GM19395 (cell line): ENCODE measurements at regions not wholly inside any gene's neighbourhood (a gene's known extent, or its start where the extent isn't known, plus 50 kb on each side); places are given as distances from the start of the nearest gene placed in this dataset.

Source experiments
- ATAC-seq: cut with Tn5 transposase; IDR thresholded peaks from one replicate; pipeline ENCODE4 v1.9.1; 2021; ENCODE audit warnings: mild to moderate bottlenecking, moderate library complexity; ENCODE audit not compliant: unreplicated experiment

DNA sequence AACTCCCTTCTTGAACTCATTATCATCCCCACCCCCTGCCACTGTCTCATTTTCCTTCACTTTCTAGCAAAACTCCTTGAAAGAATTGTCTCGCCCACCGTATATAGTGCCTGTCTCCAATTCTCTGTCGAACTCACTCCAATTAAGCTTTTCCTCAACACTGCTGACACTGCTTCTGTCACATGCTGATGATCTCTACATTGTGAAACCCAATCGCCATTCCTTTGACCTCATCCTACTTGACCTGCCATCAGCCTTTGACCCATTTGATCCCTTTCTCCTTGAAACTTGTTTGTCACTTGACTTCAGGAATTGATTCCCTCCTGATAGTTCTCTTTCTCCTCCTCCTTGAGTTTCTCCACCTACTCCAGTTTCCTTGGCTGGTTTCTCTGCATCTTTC is 54.8 kb downstream of the CCDC71L start:
- no peak for ATAC-seq

DNA sequence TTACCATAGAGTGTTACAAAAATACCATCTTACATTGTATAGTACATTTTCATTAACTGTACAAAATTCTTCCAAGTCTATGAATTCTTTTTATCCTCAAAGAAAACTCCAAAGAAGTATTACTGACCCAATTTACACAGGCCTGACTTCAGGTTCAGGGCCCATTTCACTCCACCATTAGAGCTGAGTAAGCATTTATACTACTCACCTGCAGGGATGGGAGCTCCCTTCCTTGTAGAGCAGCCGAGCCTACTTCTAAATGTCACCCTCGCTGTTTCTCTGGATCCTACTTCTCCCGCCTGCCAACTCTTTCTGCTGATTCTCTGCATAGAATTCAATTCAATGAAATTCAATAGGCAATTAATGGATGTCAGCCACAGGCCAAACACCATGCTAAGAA is 56.0 kb downstream of the CCDC71L start:
- ATAC-seq, result no peak

- ATAC-seq, result no peak
Observed at GRCh38 chr7:106604303-106604924, 56.5 kb downstream of the CCDC71L start.

DNA sequence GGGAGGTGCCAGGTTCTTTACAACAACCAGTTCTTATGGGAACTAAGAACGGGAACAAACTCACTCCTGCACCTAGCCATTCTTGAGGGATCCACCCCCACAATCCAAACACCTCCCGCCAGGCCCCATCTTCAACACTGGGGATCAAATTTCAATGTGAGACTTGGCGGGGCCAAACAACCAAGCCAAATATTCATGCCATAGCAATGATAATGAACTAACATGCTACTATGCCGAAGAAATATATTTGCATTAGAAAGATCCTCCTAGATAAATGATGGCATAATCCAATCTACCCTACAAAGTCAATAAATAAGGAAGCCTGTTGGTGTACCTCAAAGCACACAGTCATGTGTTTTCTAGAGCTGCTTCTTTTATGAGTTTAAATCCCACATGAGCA is 57.6 kb downstream of the CCDC71L start:
- ATAC-seq, result no peak

DNA sequence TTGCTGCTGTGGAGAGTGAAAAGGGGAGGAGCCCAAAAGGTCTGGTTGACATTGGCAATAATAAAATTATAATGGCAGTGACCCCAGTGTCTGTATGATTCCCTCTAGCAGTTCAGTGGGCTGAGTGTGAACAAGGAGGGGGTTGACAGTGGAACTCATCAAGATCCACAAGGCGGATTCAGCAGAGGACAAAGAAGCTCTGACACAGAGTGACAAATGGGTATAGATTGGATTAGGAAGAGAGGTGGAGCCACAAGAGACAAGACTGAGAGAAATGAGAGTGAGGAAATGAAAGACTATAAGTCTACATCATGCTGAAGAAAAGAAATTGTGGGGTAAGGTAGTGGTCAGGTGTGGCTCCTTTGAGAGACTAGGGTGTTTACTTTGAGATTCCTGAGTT is 58.9 kb downstream of the CCDC71L start:
- ATAC-seq, result no peak

- ATAC-seq, result no peak
Observed at GRCh38 chr7:106600569-106601373, 60.2 kb downstream of the CCDC71L start.

DNA sequence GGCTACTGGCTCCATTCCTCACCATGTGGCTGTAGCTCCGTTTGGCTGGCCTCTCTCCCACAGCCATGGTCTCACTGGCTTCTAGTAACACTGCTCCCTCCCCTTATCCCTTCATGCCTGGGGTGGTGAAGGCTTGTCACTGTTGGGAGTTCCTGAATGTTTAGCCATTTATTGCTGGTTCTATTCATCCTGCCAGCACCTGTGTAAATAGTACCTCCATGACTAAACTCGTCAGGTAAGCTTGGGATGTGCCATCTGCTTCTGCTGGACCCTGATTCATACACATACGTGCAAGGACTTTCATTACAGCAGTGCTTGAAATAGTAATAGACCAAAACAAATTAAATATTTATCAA is 61.6 kb downstream of the CCDC71L start:
- ATAC-seq, result no peak

DNA sequence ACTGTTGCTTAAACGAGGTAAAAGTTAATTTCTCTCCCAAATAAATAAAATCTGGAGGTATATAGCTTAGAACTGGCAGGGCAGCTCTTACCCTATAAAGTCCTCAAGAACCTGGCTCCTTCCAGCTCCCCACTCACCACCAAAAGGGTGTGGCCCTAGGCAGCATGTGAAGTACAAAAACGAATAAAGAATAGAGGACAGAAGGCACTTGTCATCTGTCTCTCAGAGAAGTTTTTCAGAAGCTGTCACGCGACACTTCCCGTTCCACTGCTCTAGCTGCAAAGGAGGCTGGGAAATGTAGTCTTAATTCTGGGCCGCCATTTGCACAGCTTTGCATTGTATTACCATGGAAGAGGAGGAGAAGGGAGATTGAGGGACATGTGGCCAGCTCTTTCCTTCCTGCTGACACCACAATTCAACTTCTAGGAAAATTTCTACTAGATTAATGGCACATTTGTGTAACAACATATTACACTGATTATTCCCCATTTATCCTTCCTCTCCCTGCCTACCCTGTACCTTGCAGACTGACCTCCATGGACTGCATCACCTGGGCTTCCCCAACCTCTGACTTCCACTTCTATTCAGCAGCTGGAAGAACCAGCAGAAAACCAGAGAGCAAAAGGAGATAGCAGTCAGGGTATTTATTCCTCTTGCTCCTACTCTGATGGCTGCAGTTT is 62.2 kb downstream of the CCDC71L start:
- peak; percentile 99 for ATAC-seq

GRCh38 chr7:106597751-106598546 is 63.0 kb downstream of the CCDC71L start:
- ATAC-seq, result no peak

- no peak for ATAC-seq
Observed at GRCh38 chr7:106597014-106597413, 63.9 kb downstream of the CCDC71L start.

GRCh38 chr7:106595922-106596321 is 65.0 kb downstream of the CCDC71L start:
- no peak for ATAC-seq

- no peak for ATAC-seq
Observed at GRCh38 chr7:106593028-106593417, 67.9 kb downstream of the CCDC71L start.

DNA sequence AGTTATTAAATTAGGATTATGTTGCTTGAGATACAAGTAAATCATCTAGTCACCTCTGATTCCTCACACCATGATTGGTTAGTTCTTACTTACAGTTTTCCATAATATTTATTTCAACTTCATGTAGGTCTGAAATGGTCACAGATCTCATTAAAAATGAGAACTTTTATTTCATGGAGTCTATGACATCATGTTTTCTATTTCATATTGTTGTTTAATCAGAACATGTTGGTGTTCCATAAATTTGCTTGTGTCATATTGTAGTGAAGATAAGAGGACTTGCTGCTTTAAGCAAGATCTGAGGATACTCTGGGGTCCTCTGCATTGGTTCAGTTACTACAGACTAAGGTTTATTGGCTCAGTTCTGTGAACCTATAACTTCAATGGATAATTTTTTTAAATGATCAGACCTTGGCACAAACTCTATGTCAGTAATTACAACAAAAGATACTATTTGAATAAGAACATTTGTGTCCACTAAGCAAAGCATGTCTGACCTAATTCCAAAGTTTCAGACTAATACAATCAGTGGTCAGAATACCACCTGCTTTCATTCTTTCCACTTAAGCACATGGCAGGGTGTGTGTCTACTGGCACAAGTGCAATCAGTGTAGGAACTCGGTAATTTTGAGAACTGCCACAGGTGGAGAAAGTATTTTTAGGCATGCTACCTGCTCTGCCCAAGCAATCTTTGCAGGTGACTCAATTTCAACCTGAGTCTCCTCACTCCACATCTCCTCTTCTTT is 68.5 kb downstream of the CCDC71L start:
- ATAC-seq, result no peak

- no peak for ATAC-seq
Observed at GRCh38 chr7:106591146-106591545, 69.8 kb downstream of the CCDC71L start.

- no peak for ATAC-seq
Observed at GRCh38 chr7:106590209-106590816, 70.6 kb downstream of the CCDC71L start.

GRCh38 chr7:106589198-106589879 is 71.6 kb downstream of the CCDC71L start:
- no peak for ATAC-seq

DNA sequence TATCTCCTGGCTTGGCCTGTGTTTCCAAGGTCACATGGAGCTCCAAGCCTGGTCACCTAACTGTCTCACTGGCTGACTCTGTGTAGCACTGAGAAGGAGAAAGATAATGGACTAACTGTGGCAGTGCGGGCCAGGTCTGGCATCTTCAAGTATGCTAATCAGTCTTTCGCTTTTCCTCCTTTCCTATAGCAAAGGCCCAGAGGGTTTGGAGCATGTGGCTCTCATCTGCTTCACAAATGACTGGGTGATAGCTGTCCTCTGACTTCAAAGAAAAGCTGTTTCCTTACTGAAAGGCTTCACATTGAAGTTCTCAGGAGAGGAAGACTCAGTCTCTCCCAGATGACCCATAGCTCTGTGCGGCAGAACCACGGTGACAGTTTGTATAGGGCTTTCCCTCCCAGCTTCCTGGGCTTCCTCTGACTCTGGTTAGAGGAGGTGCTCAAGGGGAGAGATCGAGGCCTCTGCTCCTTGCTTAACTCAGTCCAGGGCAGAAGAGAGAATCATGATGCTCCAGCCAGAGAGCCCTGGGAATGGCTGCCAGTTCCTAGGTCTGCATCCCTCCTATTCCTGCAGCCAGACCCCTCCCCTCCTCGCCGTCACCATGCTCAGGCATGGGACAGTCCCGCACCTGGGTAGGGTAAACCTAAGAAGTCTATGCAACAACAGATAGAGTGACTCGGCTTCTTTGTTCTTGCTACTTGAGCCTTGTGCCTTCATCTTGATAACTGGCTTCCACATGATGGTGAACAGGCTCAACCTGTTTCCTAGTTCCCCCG is 72.3 kb downstream of the CCDC71L start:
- ATAC-seq, result no peak

DNA sequence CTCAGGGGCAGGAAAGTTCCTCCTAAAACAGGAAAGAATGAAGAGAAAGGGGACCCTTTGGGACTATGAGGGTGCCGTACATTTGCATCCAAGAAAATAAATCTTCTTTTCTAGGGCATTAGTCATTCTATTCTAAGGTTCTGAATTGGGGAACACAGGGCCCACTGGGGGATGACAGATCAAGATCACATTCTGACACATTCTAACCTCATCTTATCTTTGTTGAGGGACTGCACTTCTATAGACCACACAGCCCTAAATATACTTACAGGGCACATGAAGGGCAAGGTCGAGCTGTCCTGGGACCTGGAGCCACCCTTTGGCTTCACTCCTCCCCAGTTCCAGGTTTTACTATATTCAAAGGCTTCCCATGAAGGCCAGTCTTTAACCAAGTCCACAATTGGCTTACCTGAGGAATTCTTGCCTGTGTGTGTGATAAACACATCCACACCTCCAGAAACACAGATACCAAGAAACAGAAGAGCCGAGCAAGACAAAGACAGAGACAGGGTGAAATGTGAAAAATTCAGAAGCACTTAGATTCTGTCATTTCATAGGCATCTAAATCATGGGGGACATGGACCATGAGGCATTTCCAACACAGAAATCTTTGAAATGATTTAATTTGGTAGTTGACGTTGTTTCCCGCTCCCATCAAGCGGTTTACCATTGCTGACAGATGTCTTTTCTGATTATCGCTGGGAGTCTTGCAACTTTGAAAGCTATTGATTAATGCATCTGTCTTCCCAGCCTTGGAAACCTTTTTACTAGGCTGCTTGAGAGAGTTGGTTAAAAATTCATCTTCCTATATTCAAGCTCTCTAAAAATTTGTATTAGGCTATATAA is 75.8 kb downstream of the CCDC71L start:
- no peak for ATAC-seq
